Spleen (tissue), 7 donors: ENCODE measurements at regions not wholly inside any gene's neighbourhood (a gene's known extent, or its start where the extent isn't known, plus 50 kb on each side); places are given as distances from the start of the nearest gene placed in this dataset.

Experiments used
- POLR2A ChIP-seq, 3 donors: fragments of 450-650 bp; IDR thresholded peaks; one replicate each; pipeline ENCODE4 v1.5.1; 2017; ENCODE audit warnings: antibody characterized with exemption in 3 of 3, mild to moderate bottlenecking in 1 of 3
- POLR2AphosphoS5 ChIP-seq, 3 donors: sonication (generic); formaldehyde crosslinking; IDR thresholded peaks; one replicate each; pipeline ENCODE4 v1.5.1; 2017; ENCODE audit warnings: antibody characterized with exemption in 3 of 3
- TF ChIP-seq, protein P1 (sequence below), 11 experiments: fragments of 200-600 bp in 7 of 11; fragments of 450-650 bp in 4 of 11; sonication (generic) in 4 of 11; IDR thresholded peaks in 8 of 11; conservative IDR thresholded peaks in 3 of 11; 1 replicate in 7 of 11; 2 replicates in 4 of 11; pipeline versions ENCODE4 v1.4.0 to v1.8.0; 2016 to 2021; ENCODE audit warnings: antibody characterized with exemption in 11 of 11, inconsistent platforms in 4 of 11, mild to moderate bottlenecking in 1 of 11
- donor health status: DM: no; HTN: no; CAD: no; lungs with moderate emphysema.
- donor health status: DM: no; HTN: no; CAD: no.
- donor health status: DM: no; HTN: no; CAD: no.

DNA sequence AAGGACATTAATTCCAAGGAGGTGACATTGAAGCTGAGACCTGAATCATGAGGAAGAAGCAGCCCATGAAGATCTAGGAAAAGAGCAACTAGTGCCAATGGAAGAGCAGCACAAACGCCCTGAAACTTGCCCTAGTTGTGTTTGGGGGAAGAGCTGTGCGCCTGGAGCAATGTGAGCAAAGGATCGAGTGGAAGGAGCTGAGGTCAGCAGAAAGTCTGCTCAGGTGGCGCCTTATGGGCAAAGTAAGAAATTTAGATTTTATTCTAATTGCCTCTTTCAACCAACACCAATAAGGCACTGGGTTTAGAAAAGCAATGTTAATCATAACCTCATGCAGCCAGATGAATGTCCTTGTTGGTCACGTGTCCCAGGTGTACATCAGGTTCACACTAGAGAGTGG lies 226.0 kb upstream of the THSD7B start:
- TF ChIP-seq, protein P1, sequence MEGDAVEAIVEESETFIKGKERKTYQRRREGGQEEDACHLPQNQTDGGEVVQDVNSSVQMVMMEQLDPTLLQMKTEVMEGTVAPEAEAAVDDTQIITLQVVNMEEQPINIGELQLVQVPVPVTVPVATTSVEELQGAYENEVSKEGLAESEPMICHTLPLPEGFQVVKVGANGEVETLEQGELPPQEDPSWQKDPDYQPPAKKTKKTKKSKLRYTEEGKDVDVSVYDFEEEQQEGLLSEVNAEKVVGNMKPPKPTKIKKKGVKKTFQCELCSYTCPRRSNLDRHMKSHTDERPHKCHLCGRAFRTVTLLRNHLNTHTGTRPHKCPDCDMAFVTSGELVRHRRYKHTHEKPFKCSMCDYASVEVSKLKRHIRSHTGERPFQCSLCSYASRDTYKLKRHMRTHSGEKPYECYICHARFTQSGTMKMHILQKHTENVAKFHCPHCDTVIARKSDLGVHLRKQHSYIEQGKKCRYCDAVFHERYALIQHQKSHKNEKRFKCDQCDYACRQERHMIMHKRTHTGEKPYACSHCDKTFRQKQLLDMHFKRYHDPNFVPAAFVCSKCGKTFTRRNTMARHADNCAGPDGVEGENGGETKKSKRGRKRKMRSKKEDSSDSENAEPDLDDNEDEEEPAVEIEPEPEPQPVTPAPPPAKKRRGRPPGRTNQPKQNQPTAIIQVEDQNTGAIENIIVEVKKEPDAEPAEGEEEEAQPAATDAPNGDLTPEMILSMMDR (IDR thresholded peaks at IDR 0.05 in 8 of 11, conservative IDR thresholded peaks at IDR 0.05 in 3 of 11): no peak
- TF ChIP-seq POLR2AphosphoS5 (IDR thresholded peaks at IDR 0.05): no peak
- TF ChIP-seq POLR2A (IDR thresholded peaks at IDR 0.05): no peak
